Ascending aorta (tissue), 2 donors: ENCODE measurements at regions not wholly inside any gene's neighbourhood (a gene's known extent, or its start where the extent isn't known, plus 50 kb on each side); places are given as distances from the start of the nearest gene placed in this dataset.

ENCODE experiments used
- DNase-seq, 2 donors: peaks; one replicate each; pipeline ENCODE4 v3.0.0-alpha.2; 2019; ENCODE audit warnings: low spot score in 2 of 2
- H3K27ac ChIP-seq, 2 donors: fragments of 200-600 bp; sonication (generic); one replicate each; pipeline ENCODE4 v1.5.1; 2016 to 2017; ENCODE audit warnings: mild to moderate bottlenecking in 1 of 2
- H3K27me3 ChIP-seq: fragments of 200-600 bp; sonication (generic); one replicate; pipeline ENCODE4 v1.5.1; 2017
- H3K36me3 ChIP-seq, 2 donors: fragments of 200-600 bp; sonication (generic); one replicate each; pipeline ENCODE4 v1.5.1; 2016
- H3K4me1 ChIP-seq, 2 donors: fragments of 200-600 bp; sonication (generic); one replicate each; pipeline ENCODE4 v1.5.1; 2016 to 2017; ENCODE audit warnings: mild to moderate bottlenecking in 1 of 2
- H3K4me3 ChIP-seq, 2 donors: fragments of 200-600 bp; sonication (generic); one replicate each; pipeline ENCODE4 v1.5.1; 2016 to 2017; ENCODE audit warnings: mild to moderate bottlenecking in 1 of 2
- H3K9me3 ChIP-seq, 2 donors: fragments of 200-600 bp; sonication (generic); one replicate each; pipeline ENCODE4 v1.5.1; 2016
- CTCF ChIP-seq, 3 experiments: fragments of 200-600 bp in 2 of 3; fragments of 450-650 bp in 1 of 3; sonication (generic) in 2 of 3; IDR thresholded peaks; one replicate each; pipeline ENCODE4 v1.5.1; 2016 to 2019; ENCODE audit warnings: antibody characterized with exemption in 3 of 3, mild to moderate bottlenecking in 1 of 3, moderate library complexity in 1 of 3
- intact Hi-C: fragments of 100-400 bp; cut with DNase I; formaldehyde crosslinking; loops from one replicate; pipeline ENCODE4 v1.15.1; 2023

- Histone ChIP-seq H3K4me3 (peak overlapping the region; percentile 2 to 76), H3K4me1 (peaks cover 0 to 10% of the 10 kb centered on the region in 2 donors), H3K36me3 (no peaks in the 10 kb centered on the region), H3K9me3 (no peaks in the 10 kb centered on the region), H3K27ac (peak overlapping the region; percentile 20 to 66), H3K27me3 (no peaks in the 10 kb centered on the region)
- DNase-seq, result no peak
- intact Hi-C loops, result loop anchor here (5.0 to 10.0 kb wide), 2 partner anchors 36 to 1216 kb away; no protein-coding TSS in a partner anchor
- TF ChIP-seq CTCF (IDR thresholded peaks at IDR 0.05), result no peak
These were observed 75.2 kb downstream of the SOX4 start for GRCh38 chr6:21668795-21669194.

GRCh38 chr6:21676769-21677168 lies 83.2 kb downstream of the SOX4 start:
- H3K4me1 ChIP-seq, result peaks cover 0 to 6% of the 10 kb centered on the region in 2 donors
- H3K36me3 ChIP-seq, result no peaks in the 10 kb centered on the region
- H3K4me3 ChIP-seq, result no peak overlapping the region
- no peaks in the 10 kb centered on the region for H3K27me3 ChIP-seq
- no peak for TF ChIP-seq CTCF (IDR thresholded peaks at IDR 0.05)
- intact Hi-C loops, result no loop called here
- DNase-seq, result no peak
- H3K27ac ChIP-seq, result no peak overlapping the region
- H3K9me3 ChIP-seq, result no peaks in the 10 kb centered on the region

- no peaks in the 10 kb centered on the region for H3K9me3 ChIP-seq
- intact Hi-C loops, result no loop called here
These were observed 85.4 kb downstream of the SOX4 start for GRCh38 chr6:21678990-21679389.

GRCh38 chr6:21679761-21680265 lies 86.3 kb downstream of the SOX4 start:
- intact Hi-C loops, result loop anchor here (5.0 kb wide), 1 partner anchor 52 kb away; no protein-coding TSS in a partner anchor
- peak overlapping the region; percentile 66 to 83 for H3K27ac ChIP-seq
- H3K36me3 ChIP-seq, result no peaks in the 10 kb centered on the region
- peaks cover 0 to 6% of the 10 kb centered on the region in 2 donors for H3K4me1 ChIP-seq
- TF ChIP-seq CTCF (IDR thresholded peaks at IDR 0.05), result no peak
- no peak overlapping the region for H3K4me3 ChIP-seq
- H3K9me3 ChIP-seq, result no peaks in the 10 kb centered on the region
- DNase-seq, result no peak
- H3K27me3 ChIP-seq, result no peaks in the 10 kb centered on the region

More at GRCh38 chr6:21678990-21679389, 85.4 kb downstream of the SOX4 start:
- DNase-seq, result no peak
- no peak for TF ChIP-seq CTCF (IDR thresholded peaks at IDR 0.05)
- Histone ChIP-seq H3K27me3 (no peaks in the 10 kb centered on the region), H3K27ac (peak overlapping the region; percentile 66 to 83), H3K4me1 (peaks cover 0 to 6% of the 10 kb centered on the region in 2 donors), H3K36me3 (no peaks in the 10 kb centered on the region), H3K4me3 (no peak overlapping the region)

GRCh38 chr6:21680611-21681010 lies 87.1 kb downstream of the SOX4 start:
- peak overlapping the region; percentile 61 to 83 for H3K27ac ChIP-seq
- no peak for TF ChIP-seq CTCF (IDR thresholded peaks at IDR 0.05)
- no peak overlapping the region for H3K4me3 ChIP-seq
- no peaks in the 10 kb centered on the region for H3K27me3 ChIP-seq
- no peaks in the 10 kb centered on the region for H3K9me3 ChIP-seq
- intact Hi-C loops, result loop anchor here (5.0 kb wide), 1 partner anchor 52 kb away; no protein-coding TSS in a partner anchor
- DNase-seq, result no peak
- H3K36me3 ChIP-seq, result no peaks in the 10 kb centered on the region
- H3K4me1 ChIP-seq, result peaks cover 0 to 9% of the 10 kb centered on the region in 2 donors
